ENCODE measurements at regions not wholly inside any gene's neighbourhood (a gene's known extent, or its start where the extent isn't known, plus 50 kb on each side); places are given as distances from the start of the nearest gene placed in this dataset.

- in situ Hi-C loops (cut with HindIII; ENCODE audit: low sequenced_read_pairs) = no loop called here
- no peak overlapping the region for H3K4me3 ChIP-seq (ENCODE audit: low read depth, low read length)
- TF ChIP-seq CTCF (IDR thresholded peaks at IDR 0.05; ENCODE audit: low read depth, low read length, missing control alignments) = no peak
- no peak for DNase-seq (ENCODE audit: low read depth)
These were observed 745.7 kb downstream of the RFPL4B start for GRCh38 chr6:113092795-113093194.

DNA sequence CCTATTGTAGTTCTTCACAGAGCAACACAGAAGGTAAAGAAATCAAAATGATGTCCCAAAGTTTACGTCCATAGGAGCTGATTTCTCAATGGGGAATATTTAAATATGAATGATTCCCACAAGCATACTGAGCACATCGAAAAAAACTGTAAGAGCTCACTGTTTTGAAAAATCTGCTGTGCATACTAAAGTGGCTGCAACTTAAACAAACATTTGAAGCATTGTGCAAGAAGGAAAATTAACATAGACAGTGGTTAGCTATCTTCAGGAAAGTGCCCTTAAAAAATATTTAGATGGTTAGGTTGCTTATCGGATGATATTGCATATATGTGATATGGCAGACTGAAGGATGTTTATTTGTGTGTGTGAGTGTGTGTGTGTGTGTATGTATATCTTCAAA is 747.6 kb downstream of the RFPL4B start:
- in situ Hi-C loops (cut with HindIII; ENCODE audit: low sequenced_read_pairs) = no loop called here
- no peak for TF ChIP-seq CTCF (IDR thresholded peaks at IDR 0.05; ENCODE audit: low read depth, low read length, missing control alignments)
- no peak overlapping the region for H3K4me3 ChIP-seq (ENCODE audit: low read depth, low read length)
- no peak for DNase-seq (ENCODE audit: low read depth)

DNA sequence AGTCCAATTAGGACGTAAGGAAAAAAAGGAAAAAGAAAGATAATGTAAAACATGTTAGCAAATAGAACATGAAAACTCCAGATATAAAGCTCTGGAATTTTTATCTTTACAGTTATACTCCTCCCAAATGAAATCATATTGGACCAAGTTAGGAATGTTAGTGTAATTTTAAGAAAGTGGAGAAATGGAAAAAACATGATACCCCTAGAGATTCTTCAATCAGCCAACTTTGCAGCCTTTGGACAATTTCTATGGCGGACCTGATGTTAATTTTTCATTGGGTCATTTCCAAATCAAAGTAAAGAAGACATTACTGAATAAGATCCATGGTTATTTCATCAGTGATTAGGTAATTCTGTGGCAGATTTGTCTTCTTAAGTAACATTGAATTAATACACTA is 748.7 kb downstream of the RFPL4B start:
- no peak for DNase-seq (ENCODE audit: low read depth)
- no peak overlapping the region for H3K4me3 ChIP-seq (ENCODE audit: low read depth, low read length)
- in situ Hi-C loops (cut with HindIII; ENCODE audit: low sequenced_read_pairs) = no loop called here
- TF ChIP-seq CTCF (IDR thresholded peaks at IDR 0.05; ENCODE audit: low read depth, low read length, missing control alignments) = no peak

- no peak for TF ChIP-seq CTCF (IDR thresholded peaks at IDR 0.05; ENCODE audit: low read depth, low read length, missing control alignments)
- DNase-seq (ENCODE audit: low read depth) = no peak
- H3K4me3 ChIP-seq (ENCODE audit: low read depth, low read length) = no peak overlapping the region
- in situ Hi-C loops (cut with HindIII; ENCODE audit: low sequenced_read_pairs) = no loop called here
These were observed 754.4 kb upstream of the MARCKS start for GRCh38 chr6:113102761-113103160.

DNA sequence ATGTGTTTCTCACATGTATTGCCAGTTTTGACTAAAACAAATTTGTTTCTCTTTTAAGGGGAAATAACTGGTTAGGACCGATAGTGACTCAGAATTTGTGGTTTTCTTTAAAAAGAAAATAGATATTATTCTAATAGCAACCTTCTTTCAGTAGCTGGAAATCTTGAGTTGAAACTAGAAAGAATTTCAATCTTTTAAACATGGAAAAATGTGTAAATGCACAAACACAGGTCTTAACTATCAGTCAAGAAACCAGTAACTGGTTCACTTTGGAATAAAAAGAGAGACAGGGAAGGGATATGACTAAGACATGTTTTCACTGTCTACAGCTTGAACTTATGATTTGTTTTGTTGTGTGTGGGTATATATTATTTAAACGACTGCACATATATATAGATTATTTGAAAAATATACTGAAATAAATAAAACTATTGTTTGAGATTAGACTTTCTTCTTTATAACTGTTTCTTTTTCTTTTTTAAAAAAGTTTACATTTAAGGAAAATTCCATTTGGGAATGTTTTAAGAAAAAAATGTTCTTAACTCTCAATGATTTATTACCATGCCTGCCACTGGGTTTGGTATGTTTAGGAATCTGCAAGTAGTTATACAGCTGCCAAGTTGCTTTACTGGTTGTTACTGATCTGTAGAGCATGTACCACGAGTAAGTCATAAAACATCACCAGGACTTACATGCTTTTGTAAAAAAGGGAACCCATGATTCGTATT is 753.3 kb upstream of the MARCKS start:
- TF ChIP-seq CTCF (IDR thresholded peaks at IDR 0.05; ENCODE audit: low read depth, low read length, missing control alignments) = no peak
- in situ Hi-C loops (cut with HindIII; ENCODE audit: low sequenced_read_pairs) = no loop called here
- H3K4me3 ChIP-seq (ENCODE audit: low read depth, low read length) = no peak overlapping the region
- peak; percentile 57 for DNase-seq (ENCODE audit: low read depth)

DNA sequence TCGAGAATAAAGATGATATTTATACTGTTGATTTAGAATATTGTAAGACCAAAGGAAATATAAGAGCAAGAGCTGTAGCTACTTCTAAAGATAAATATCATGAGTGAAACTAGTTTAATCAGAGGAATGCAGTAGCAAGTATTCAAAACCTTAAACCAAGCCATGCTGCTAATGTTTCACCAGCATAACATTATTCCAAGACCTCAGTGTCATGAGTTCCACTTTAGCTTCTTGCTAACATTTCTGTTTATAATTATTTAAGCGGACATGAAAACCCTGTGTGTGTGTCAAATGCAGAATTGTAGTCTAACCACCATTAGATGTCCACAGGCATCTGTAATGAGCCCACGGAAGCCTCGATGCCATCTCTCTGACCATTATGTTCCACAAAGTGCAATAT is 752.6 kb upstream of the MARCKS start:
- in situ Hi-C loops (cut with HindIII; ENCODE audit: low sequenced_read_pairs) = no loop called here
- DNase-seq (ENCODE audit: low read depth) = no peak
- TF ChIP-seq CTCF (IDR thresholded peaks at IDR 0.05; ENCODE audit: low read depth, low read length, missing control alignments) = no peak
- H3K4me3 ChIP-seq (ENCODE audit: low read depth, low read length) = no peak overlapping the region

Data from astrocyte of the cerebellum (primary cell).